Fibroblast of upper back skin (primary cell): ENCODE measurements at regions not wholly inside any gene's neighbourhood (a gene's known extent, or its start where the extent isn't known, plus 50 kb on each side); places are given as distances from the start of the nearest gene placed in this dataset.

ENCODE experiments used
- DNase-seq: peaks from one replicate; pipeline ENCODE4 v3.0.0-alpha.2; 2013

DNA sequence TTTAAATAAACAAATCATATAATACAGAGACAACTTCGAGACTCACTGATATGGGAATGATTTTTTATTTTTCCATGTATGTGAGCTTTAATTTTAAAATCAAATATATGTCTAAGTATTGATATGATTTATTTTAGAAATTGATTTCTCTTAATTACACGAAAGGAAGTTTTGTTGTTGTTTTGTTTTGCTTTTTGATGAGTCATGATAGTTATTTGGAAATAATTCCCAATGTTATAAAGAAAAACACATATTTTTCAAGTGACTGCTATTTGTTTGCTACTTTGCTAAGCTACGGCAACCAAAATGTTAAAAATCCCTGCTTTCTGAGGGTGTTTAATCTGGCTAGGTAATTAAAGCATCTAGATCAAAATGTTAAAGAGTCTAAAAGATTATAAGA, 2139.4 kb upstream of the TENM3 start:
- no peak for DNase-seq

DNA sequence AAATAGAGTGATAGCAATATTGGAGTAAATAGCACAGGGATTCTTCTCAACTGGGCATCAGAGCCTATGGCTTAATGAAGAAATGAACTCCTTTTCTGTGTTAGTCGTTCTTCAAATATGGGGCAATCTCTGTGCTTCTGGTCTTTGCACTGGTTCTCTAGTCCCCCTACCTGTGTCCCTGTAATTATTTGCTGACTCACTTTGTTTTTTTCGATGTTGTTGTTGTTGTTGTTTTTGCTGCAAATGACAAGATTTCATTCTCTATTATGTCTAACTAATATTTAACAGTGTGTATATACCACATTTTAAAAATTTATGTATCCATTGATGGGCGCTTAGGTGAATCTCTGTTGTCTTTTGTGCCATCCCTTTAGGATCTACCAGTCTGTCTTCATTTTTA, 2137.8 kb upstream of the TENM3 start:
- DNase-seq: no peak

DNA sequence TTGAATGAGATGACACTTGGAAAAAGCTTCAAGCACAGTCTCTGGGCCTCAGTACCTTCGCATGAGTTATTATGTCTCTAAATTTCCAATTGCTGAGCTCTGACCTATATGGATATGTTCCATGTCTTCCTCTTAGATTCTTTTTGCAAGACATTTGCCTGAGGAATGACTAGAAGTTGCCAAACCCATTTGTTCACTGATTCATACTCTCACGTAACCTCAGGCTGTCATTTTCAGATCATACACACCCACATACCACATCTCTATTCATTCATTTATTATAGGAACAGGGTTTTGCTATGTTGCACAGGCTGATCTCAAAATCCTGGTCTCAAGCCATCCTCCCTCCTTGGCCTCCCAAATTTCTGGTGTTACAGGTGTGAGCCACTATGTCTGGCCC, 2137.1 kb upstream of the TENM3 start:
- peak; percentile 44 for DNase-seq

DNA sequence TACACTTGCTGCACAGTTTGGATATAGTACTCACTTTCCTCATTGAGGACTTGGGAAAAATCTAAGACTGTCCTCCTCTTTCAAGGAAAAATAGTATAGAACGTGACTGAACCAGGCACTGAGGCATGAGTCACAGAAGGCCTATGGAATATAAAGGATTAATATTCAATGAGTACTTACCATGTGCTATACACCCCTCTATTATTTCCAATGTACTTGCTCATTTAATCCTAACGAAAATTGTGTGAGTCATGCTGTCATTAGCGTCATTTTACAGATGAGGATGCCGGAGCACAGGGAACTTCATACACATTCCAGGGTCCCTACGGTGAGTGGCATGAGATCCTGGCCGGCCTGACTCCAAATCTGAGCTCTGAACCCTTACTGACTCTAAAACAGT, 2136.2 kb upstream of the TENM3 start:
- DNase-seq: no peak

DNA sequence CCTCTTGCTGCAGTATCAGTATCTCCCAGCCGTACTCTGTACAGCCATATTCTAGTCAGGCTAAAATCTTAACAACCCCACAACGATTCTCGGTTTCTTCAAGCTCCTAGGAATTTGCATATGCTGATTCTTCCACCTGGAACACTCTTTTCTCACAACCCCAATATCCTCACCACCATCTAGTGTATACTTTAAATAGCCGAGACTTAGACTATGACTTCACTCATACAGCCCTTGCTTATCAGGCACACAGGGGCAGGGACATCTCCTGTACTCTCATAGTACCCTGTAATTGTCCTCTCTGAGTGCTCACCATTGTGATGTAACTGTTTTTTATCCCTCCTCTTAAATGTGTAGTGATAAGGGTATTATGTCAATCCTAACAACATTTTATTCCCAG, 2126.4 kb upstream of the TENM3 start:
- DNase-seq: no peak

DNA sequence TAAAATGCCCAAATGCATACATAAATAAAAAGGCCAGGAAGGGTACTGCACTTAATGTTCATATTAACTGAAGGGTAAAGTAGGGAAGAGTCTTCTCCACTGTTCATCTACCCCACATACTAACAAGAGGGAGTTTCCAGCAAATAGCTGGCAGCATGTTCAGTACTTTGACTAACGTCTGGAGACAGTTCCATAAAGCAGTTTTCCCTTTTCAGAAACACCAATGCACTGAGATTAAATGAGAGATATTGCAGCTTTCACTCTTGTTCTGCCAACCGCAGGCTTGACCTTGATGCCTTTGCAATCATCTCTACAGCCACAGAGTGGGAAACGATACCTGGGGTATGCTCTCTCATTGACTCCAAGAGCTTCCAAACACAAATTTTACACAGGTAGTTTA, 2123.1 kb upstream of the TENM3 start:
- DNase-seq: no peak

DNA sequence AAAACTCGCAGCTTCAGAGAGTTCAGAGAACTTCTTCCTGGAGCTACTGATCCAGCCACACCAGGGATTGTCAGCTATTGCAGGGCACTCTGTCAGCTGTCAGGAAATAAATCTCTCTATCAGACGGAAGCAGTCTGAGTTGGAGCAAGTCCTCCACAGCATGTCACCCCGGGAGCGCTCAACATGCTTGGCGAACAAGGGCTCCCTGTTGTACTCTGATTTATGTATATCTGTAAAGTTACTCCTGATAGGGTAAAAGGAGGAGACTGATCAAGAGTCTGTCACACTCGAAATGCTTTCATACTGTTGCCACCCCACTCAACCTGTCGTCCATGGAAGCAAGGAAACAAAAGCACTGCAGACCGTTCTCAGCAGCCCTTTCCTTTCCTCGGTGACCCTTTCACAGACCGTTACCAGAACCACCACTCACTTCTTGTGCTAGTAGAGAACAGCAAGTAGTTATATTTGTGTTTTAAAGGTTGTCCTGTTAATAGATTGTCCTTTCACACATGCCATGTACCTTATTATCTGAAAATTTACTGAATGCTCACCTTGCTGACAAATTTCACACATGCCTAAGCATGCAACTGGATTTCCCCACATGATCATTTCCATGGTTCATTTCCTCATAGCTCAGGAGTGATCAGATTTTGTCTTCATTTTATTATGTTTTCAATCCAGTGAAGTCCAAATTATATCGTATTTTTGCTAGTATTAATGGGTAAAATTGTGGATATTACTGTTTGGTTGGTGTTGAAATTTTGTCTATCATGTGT, 2108.9 kb upstream of the TENM3 start:
- peak; percentile 9 for DNase-seq

DNA sequence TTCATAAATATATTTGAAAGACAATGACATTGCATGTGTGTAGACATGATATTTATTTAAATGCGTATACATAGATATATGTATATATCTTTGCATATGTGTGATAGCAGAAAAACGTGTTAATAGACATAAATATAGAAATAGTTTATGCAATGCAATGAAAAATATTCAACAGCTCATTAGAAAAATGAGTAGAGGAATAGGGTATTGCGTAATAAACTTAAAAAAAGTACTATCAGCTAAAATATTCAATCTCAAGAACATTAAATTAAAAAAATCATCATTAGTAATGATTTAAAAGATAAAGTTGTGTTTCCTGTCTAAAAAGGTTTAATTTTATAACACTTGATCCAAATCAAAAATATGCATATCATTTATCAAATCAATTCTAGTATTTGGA, 2101.5 kb upstream of the TENM3 start:
- no peak for DNase-seq

DNA sequence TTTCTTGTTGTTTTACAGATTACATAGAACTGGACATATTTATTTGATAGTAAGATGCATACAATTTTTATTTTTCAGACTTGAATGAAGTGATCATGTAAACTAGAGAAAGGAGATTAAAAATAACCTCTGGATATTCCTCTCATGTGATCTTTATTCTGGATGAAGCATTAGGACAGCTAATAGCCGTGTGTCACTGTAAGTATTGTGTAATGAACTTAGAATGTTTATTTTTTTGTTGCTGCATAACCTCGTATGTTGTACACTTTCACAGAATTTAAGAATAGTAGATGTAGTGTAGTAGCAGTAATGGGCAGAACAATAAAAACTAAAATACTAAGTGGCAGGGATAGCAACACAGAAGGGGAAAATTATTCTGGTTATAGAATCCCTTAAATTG, 2094.5 kb upstream of the TENM3 start:
- DNase-seq: no peak

DNA sequence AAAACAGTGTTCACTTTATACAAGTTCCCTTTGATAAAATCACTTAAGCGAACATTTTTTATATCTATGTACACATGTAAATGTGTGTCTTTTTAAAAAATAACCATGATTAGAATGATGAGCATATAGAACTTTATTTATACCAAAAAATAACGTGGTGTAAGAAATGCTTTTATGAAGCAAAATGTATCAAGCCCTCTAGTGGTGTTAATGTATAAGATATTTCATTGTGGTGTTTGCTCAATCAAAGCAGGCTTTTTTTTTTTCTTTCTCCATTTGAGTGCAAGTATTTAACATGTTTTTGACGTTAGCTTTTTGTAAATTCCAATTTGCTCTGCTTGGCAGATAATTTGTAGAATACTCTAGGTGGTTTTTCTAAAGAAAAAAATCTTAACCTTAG, 2092.4 kb upstream of the TENM3 start:
- DNase-seq: peak; percentile 13

DNA sequence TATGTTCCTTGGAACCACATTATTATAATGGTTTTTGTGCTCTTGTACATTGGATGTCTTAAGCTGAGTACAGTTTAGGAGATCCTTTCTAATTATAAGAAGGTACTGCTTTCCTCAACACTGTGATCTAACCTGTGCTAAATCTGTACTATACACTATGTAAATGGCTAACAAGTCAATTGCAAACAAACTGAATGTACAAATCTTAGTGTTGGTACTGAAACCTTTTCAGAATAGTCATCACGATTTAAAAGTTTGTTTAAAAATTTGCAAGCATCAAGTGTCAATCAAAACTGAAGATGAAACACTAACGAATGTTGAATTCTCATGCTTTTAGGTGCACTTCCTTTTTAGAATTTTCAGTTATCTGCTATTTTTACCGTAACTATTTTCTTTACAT, 2090.4 kb upstream of the TENM3 start:
- DNase-seq: no peak

DNA sequence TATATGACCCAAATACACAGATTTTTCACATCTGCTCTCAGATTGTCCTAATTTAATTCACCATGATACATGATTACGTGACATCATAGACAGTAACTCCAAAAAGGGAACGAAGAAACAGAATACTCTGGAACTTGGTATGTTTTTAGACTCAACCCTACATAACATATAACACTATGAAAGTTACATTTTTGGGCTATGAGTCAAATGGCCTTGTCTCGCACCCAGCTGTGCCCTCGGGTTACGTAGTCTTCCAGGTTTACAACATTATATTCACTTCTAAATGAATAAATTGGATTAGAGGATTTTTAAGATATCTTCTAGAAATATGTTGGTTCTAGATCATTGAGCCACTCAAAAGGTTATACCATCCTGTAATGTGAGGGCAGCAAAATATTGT, 2089.6 kb upstream of the TENM3 start:
- DNase-seq: peak; percentile 12

DNA sequence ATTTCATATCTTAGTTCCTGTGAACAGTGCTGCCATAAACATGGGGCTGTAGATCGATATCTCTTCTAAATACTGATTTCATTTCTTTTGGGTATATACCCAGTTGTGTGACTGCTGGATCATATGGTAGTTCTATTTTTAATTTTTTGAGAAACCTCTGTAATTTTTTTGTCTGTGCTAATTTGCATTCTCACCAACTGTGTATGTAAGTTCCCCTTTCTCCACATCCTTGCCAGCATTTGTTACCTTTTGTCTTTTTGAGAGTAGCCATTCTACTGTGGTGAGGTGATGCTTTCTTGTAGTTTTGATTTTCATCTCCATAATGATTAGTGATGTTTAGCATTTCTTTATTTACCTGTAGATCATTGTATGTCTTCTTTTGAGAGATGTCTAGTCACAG, 2086.5 kb upstream of the TENM3 start:
- no peak for DNase-seq

DNA sequence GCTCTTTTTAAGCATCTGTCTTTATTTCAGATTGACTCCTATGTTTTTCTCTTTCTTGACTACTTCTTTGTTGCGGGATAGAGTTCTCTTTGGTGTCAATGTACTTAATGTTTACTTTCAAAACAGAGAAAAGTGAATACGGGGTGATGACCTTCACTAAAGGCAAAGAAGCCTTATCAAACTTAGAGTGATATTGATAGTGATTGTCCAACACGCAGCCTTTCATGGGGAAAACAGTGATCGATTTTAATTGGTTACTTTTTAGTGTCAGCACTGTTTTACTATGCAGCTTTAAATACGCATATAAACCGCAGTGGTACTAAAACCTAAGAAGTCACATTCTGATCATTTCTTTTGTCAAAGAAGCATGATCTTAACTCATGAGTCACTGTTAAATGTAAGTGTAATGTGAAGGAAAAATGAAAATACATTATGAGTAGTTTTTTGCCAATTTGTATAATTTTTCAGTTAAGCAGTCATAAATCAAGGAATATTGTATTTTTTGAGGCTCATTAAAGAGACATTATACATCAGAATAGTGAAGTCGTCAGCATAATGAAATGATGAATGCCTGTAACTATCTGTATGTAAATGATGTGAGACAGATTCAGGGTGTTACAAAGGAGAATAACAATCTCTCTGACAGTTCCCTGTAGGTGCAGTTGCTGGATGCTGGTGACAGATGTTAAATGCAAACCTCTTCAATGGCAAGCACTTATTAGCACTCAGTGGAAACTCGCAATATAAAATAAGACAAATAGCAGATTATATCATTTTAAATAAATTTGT, 2082.8 kb upstream of the TENM3 start:
- DNase-seq: peak; percentile 8

DNA sequence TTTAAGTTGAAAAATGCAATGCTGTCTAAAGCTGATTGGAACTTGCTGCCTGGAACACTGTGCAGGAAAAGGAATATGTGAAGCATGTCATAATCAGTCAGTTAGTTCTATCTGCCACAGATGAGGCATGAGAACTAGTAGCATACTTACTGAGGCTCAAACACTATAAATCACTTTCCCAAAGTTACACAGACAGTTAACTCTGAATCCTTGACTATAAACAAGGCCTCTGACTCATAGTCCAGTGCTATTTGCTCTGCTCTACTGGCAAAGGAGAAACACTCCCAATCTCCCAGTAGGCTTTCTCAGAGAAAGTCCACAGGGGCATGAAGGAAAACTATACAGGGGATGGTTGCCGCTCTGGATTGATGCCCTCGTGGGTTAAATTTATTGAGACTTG, 2078.4 kb upstream of the TENM3 start:
- DNase-seq: peak; percentile 79

DNA sequence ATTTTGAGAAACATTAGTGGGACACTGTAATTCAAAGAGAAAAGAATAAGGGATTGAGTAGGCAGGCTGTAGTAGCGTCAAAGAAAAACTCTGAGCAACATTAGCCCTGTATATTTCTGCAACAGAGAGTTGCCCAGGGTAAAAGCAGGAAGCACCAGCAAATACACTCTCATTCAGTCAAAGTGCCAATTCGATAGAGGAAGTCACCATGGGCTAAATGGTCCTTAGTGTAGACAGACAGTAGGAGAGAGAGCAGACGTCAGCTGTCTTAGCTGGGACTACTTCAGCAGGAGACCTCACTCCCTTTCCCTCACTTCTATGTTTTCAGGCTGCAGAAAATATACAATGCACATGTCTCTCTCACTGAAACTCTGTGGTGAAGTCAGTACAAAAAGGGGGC, 2073.8 kb upstream of the TENM3 start:
- DNase-seq: no peak

DNA sequence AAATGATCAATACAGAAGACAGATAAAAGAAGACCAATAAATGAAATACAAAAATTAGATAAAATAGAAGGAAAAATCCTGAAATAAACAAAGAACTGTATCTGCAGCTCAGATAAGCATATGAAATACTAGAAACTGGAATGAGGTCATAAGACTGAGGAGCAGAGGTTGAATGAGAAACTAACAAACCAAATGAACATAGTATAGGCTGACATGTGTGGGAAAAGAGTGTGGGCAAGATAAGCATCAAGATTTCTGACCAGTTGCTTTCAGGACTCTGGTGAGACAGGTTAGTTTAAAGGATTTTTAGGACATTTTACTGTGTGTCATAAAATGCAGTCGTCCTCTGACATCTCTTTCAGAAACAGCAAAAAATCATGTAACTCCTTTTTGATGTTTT, 2073.2 kb upstream of the TENM3 start:
- no peak for DNase-seq

DNA sequence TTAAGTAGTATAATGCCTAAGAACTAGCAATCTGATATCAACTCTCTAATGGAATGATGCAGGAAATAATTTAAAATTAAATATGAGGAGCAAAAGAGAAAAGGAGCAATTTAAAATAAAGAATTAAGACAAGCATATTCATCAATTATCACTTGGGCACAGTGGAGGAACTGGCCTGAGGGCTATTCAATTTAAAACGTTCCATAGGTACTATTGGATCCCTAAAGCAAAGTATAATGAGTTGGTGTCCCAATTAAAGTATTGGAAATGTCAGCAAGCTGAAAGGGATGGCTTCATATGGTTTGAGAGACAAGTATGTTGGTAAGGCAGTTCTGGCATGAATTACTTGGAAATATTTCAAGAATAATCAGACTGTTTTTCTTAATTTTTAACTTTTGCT, 2064.1 kb upstream of the TENM3 start:
- DNase-seq: no peak

DNA sequence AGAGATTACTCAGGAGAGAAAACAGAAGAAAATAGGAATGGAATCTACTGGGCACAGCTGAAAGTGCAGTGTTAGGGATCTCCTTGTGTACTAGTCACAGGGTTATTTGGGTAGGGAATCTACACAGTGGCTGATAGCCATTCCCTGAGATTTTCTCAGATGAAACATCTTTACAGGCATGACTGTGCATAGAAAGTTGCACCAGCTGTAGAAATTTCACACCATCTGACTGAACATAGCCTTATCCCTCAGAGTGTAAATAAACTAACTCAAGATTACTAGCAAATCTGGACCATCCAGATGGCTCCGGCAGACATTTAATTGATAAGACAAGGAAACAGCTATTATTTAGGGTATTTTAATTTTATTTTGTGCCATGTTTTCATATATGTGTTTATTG, 2053.5 kb upstream of the TENM3 start:
- peak; percentile 0 for DNase-seq

DNA sequence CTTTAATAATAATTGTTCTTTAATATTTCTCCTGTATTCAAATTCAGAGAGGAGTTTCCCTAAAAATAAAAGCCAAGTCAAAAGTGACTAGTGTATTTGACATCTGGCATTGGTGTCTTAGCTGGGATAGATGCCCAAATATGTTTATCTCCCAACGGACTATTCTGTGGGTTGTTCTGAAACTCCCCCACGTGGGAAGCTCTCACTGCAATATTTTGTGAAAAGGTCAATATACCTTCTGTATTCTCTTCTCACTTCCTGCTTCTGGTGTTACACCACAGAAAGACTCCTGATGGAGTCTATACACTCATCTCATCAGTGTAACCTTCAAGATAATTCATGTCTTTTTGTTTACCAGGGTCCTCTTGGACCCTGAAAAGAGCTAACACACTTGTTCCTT, 2052.8 kb upstream of the TENM3 start:
- DNase-seq: peak; percentile 6

DNA sequence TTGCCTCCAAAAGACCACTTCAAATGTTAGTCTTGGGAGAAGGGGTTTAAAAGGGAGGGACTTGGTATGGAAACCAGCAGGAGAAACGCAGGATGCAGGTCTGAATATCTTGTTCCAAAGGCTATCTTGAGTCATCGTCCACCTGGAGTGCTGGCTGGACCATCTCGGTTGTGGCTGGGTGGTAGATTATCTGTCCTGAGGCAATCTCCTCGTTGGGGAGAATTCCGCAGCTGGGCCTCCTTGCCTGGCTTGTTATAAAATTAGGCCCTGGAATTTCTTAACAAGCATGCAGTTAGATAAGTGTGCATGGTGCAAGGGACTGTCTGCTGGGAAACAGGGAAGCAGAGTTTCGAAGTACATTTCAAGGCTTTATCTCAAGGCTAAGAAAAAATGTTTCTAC, 2045.7 kb upstream of the TENM3 start:
- no peak for DNase-seq

DNA sequence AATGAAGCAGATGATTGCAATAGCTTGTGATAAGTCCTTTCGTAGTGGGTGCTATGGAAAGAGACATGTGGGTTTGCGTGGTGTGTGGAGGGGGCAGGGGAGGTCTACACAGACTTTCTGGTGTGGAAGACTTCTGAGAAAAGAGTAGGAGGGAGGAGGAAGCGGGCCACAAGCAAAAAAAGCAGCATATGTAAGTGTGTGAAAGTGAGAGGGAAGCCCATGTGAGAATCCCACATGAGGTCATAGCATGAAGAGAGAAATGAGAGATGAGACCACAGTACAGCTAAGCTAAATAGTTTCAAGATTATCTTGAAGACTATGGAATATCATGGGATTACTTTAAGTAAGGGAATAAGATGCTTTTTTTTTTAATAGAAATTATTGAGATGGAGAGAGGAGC, 2039.9 kb upstream of the TENM3 start:
- DNase-seq: no peak

DNA sequence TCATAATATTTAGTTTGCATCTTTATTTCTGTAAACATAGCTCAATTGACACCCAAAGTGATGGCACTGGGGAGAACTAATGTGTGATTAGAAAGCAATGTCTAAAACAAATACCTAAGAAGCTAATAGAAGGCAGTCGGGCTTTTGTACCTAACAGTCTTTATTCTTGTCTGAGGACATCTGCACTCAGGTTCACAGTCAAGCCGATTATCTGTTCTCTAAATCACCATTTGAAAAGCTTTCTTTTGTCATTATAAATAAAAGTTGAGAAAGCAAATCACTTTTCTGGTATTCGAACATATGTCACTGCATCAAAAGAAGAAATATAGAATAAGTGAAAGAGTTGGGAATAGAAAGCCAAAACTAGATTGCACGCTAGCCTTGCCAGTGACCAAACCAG, 2037.9 kb upstream of the TENM3 start:
- DNase-seq: no peak

DNA sequence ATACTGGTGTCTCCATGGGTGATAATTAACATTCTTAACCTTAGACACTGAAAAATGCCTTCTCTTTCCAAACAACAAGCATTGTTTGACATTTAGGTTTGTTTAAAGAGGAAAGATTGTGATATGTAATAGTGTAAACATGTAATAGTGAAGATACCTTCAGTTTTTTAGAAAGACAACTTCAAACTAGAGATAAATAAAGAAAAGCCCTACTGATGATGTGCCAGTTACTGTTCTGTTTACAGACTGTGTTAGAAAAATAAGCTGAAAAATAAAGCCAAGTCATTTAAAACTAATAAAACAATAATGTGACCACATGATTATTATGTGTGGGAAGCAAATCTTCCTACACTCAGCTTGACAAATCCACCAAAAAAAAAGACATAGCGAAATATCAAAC, 2035.3 kb upstream of the TENM3 start:
- no peak for DNase-seq

DNA sequence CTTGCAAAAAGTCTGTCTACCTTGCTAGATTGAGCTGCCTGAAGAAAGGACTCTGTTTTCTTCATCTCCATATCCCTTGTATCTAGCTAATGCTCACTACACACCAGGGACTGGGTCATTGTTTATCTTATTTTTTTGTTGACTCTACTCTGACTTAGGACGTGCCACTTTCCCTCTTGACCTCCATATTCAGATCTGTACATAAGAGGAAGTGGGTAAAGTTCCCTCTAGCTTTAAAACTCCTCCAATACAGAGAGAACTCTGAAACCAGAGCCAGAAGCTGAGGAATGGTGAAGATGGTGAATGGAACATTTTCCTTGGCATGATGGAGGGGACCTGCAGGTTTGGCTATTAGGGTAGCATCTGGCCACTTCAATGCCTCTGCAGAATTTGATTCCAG, 2026.1 kb upstream of the TENM3 start:
- DNase-seq: no peak
